Superior temporal gyrus (tissue), 1 donor: ENCODE measurements at regions not wholly inside any gene's neighbourhood (a gene's known extent, or its start where the extent isn't known, plus 50 kb on each side); places are given as distances from the start of the nearest gene placed in this dataset.
"Not testable (repeated sequence)": the region's sequence is repeated elsewhere in the genome, so short reads cannot be mapped to it uniquely, and the experiment has no call there.

Experiments
- DNase-seq: peaks from one replicate; pipeline ENCODE4 v3.0.0-alpha.2; 2016; ENCODE audit errors: extremely low spot score

DNA sequence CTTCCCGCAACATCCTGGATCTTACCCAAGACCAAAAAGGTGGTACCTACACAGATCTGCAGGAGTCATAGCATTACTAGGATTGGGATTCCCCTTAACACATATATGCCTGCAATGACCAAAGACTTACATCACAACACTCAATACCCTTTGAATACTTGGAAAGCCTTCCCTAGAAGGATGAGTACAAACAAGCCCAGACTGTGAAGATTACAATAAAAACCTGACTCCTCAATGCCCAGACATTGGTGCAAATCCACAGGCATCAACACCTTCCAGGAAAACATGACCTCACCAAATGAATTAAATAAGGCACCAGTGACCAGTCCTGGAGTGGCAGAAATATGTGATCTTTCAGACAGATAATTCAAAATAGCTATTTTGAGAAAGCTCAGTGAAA lies 326.8 kb downstream of the TBL1XR1 start:
- DNase-seq, result no peak

DNA sequence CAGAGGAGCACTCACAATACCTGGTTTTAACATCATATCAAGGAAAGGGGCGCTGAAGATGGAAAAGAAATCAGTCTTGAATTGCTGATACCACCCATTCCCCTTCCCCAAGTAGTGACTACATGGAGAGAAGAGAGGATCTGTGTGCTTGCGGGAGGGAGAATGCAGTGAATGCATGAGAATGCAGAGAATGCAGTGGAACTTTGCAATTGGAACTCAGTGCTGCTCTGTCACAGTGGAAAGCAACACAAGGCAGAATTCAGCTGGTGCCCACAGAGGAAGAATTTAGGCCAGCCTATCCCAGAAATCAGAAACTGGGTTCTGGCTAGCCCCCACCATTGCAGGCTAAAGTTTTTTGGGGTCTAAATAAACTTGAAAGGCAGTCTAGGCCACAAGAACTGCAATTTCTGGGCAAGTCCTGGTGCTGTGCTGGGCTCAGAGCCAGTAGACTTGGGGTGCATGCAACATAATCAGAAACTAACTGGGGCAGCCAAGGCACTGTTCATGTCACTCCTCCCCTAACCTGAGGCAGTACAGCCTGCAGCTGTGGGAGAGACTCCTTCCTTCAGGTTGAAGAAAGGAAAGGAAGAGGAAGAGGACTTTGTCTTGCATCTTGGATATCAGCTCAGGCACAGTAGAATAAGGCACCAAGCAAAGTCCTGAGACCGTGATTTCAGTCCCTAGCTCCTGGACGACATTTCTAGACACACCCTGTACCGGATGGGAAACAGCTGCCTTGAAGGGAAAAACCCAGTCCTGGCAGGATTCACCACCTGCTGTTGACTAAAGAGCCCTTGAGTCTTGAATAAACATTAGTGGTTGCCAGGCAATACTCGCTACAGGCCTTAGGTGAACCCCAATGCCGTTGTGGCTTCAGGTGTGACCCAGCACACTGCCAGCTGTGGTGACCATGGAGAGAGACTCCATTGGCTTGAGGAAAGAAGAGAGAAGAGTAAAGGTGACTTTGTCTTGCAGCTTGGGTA lies 329.3 kb downstream of the TBL1XR1 start:
- no peak for DNase-seq

DNA sequence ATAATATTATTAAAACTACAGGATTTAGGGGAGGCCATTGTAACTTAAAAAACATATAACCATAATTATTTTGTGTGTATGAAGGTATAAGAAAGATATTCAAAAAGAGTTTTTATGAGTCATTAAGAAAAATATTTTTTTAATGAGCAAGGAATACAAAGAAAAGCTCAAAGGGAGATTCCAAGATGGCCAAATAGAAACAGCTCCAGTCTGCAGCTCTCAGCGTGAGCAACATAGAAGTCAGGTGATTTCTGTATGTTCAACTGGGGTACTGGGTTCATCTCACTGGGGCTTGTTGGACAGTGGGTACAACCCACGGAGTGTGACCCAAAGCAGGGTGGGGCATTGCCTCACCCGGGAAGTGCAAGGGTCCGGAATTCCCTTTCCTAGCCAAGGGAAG lies 336.1 kb downstream of the TBL1XR1 start:
- no peak for DNase-seq

DNA sequence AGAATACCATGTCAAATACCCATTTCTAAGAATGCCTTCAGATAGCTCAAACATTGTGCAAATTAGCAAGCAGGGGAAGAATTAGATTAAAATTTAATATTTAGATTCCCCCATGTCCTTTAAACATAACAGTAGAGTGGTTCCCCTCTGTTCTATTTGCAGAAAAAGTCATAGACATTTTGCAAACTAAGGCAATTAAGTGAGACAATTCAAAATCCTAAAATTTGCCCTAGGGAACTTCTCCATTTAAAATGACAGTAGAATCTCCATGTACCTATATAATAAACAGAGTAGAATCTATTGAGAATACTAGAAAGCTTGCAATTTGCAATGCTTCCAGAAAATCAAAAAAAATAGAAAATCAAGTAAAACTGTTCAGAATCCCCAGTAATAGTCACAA lies 340.6 kb downstream of the TBL1XR1 start:
- DNase-seq, result no peak

GRCh38 chr3:176855901-176856486 lies 341.3 kb downstream of the TBL1XR1 start:
- DNase-seq, result no peak

DNA sequence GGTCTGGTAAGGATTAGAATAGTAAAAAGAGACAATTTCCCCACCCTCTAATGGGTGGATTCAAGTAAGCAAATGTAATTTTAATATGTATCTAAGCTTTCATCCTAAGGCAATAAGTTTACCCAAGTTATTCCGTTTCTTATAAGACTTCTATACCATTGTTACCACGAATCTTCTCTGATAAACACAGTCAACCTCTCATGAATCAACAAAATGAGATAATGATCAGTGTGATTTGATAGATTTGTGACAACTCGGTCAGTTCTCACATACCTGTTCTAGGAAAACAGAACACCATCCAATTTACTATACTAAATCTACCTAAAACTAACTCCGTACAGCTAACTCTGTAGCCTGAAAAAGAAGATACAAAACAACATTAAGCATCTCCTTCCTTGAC lies 342.1 kb downstream of the TBL1XR1 start:
- DNase-seq, result no peak

DNA sequence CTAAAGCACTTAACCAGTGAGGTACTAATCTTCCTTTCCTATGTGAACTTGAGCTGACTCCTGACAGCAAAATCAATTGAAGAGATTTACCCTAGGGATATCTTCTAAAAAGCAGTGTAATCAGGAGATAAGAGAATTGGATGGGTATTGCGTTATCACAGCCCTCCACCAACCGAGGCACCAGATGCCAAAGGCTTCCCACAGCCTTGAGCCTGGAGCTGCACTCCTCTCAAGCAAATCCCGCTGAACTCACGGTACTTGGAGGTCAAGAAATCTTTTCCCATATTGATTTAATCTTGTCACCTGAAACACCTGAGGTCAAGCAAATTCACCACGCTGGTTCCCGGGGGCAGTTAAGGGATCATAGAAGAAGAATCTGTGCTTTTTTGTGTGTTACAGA lies 346.8 kb downstream of the TBL1XR1 start:
- no peak for DNase-seq

- DNase-seq, result peak; percentile 30
These were observed 348.7 kb downstream of the TBL1XR1 start for GRCh38 chr3:176848431-176849214.

GRCh38 chr3:176842914-176843313 lies 354.4 kb downstream of the TBL1XR1 start:
- DNase-seq, result no peak

DNA sequence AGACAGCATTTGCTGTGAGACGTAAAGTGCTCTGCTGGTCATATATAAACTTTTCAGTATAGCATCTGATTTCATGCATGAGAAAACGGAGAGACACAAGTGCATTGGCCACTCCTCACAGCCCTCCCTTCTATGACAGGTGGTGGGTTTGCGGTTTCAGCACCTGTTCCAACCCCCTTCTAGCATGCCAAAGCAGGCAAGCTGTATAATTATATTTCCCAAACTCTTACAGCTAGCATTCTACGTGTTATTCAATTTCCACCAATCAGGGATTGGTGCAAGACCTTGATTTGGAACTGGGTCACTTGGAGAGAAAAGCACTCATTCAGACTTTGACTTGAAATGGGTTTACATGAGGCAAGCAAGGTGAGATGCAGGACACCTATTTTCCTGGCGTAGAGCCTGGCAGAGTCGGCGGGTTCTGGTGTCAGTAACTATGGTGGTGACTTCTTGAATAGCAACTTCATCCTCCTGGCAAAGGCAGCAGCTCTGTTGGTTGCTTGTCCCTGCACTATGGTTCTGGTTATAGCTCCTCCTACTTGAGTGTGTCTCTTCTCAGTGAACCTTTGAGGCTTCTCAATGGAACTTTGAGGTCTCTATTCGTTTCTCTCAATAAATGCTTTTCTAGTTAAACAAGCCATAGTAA lies 356.5 kb downstream of the TBL1XR1 start:
- DNase-seq, result no peak

DNA sequence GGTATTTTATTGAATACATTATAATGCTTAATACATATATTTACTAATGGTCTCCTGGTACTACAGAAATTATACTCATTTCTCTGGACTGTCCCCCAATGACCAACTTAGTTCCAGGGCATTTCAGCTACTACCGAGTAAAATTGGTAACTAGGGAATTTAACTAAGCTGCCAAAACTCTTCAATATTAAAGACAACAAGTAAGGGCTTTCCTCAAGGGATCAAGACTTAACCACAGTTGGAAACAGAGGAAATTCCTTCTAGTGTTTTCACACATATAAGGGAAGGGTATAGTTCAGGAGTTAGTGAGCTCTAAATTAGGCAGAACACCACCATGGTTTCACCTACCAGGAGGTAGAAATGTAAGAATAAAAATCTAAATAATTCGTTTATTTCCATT lies 357.4 kb downstream of the TBL1XR1 start:
- DNase-seq, result no peak

DNA sequence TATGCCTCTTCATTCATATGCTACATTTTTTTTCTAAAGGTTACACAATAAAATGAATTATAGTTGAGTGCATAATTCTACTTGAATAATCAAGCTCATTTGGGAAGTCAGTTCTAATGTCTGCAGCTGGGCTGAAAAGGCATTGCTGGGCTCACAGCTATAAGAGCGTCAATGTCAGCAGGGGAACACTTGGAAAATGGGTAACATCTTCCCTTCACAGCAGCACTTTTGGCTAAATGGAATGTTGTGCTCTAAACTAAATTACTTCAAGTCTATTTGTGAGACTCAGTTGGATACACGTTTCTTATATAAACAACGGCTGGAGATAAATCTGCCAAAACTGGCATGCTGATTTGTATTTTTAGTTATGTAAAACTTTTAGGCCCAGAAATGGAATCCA lies 357.8 kb downstream of the TBL1XR1 start:
- DNase-seq, result no peak

- DNase-seq, result not testable (repeated sequence)
These were observed 370.0 kb downstream of the TBL1XR1 start for GRCh38 chr3:176827244-176827643.

DNA sequence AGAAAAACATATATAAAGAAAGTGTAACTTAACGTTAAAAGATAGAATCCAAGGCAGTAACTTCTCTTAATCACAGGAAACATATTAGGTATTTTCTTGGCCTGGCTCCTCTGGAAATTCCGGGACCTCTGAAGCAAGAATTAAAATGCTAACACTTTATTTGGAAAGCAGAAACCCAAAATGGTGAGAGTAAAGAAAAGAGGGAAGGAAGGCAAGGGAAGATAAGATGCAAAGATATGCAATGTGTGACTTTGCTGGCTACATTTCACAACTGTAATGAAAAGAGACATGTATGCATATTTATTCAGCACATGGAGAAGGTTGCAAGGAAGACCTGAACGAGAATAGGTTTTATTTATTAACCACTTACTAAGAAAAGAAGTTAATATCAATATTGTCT lies 372.5 kb downstream of the TBL1XR1 start:
- no peak for DNase-seq

DNA sequence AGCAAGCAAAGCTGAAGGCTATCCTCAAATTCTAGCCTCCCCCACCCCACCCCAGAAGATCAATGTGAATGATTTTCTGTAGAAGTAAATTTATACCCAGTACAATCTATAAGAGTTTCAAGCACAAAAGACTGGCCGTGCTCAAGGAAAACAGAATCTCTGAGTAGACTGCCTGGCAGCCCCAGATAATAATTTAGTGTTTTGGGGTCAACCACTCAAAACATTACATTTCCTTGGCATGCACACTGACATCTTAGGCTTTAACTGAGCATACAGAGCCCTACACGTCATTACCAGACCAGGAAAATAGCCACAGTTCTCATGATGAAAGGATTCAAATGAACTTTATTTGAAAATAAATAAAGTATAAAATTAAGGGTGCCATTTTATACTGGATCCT lies 376.5 kb downstream of the TBL1XR1 start:
- DNase-seq, result no peak

- no peak for DNase-seq
These were observed 380.3 kb downstream of the TBL1XR1 start for GRCh38 chr3:176816937-176817336.

GRCh38 chr3:176814285-176814684 lies 383.0 kb downstream of the TBL1XR1 start:
- peak; percentile 60 for DNase-seq

- DNase-seq, result no peak
These were observed 389.3 kb downstream of the TBL1XR1 start for GRCh38 chr3:176807938-176808337.

DNA sequence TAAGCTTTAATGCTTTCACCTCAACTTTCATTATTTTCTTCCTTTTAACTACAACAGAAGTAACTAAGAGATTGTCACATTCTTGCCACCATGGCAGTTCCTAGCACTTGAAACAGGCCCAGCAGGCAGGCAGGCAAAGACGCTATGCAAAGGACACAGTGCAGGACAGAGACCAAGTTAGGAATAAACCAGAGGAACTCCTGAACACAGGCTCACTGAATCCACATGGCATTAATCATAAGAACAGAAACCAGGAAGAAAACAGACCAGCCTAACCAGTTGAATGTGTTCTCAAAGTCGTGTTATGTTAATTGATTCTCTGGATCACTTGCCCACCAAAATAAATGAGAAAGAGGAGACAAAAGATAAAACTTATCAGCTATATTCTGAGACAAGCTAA lies 397.6 kb downstream of the TBL1XR1 start:
- DNase-seq, result no peak

DNA sequence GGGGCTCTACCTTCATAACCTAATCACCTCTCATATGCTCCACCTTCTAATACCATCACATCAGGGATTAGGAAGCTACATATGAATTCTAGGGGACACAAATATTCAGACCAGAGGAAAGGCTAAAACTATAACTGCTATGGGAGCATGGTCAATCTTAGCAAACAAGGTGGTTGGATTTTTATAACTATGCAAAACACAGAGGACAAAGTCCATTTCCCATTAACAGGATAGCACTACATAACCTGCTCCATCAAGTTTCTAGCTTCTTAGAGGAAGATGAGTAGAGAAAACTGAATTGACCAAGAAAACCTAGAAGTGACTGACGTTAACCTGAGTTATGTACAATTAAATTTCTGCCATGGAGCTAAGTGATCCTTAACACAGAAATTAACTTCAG lies 398.6 kb downstream of the TBL1XR1 start:
- no peak for DNase-seq

DNA sequence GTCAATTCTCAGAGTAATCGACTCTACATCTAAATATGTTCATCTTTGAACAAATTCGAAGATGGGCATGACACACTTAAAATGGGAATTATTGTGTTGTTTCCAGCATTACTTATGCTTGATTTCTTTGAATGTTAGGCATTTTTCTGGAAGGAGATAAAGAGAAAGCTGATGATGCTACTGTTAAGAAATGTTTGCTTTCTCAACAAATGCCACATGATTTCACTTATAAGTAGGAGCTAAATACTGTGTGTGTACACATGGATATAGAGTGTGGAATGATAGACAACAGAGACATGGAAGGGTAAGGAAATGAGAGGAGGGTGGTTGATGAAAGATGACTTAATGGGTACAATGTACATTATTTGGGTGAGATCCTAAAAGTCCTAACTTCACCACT lies 400.9 kb downstream of the TBL1XR1 start:
- no peak for DNase-seq

DNA sequence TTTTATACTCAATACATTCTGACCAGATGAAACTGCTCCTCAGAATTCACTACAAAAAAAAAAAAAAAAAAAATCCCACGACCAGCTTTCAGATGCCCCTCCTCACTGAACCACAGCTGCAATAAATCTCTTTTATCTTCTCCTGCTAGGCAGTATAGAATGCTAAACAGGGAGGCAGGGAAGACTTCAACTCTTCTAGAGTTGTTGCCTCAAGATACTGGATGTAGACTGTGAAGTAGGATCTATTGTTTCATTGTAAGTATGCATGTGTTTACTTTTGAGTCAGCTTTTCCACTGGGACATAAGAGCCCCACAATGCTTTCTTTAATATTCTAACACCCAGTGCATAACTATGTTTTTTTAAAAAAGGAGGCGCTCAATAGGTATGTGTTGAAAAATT lies 401.4 kb downstream of the TBL1XR1 start:
- no peak for DNase-seq
